Prostate gland (tissue), 2 donors: ENCODE measurements at regions not wholly inside any gene's neighbourhood (a gene's known extent, or its start where the extent isn't known, plus 50 kb on each side); places are given as distances from the start of the nearest gene placed in this dataset.

Experiments
- POLR2A ChIP-seq: fragments of 450-650 bp; IDR thresholded peaks from one replicate; pipeline ENCODE4 v1.6.1; 2016; ENCODE audit warnings: antibody characterized with exemption, mild to moderate bottlenecking
- POLR2AphosphoS5 ChIP-seq: sonication (generic); formaldehyde crosslinking; IDR thresholded peaks from one replicate; pipeline ENCODE4 v1.6.1; 2017; ENCODE audit warnings: antibody characterized with exemption
- TF ChIP-seq, protein P1 (sequence below), 4 experiments: fragments of 200-600 bp in 2 of 4; fragments of 450-650 bp in 2 of 4; sonication (generic) in 2 of 4; IDR thresholded peaks; 1 replicate in 3 of 4; 2 replicates in 1 of 4; pipeline ENCODE4 v1.5.1; 2016 to 2019; ENCODE audit warnings: antibody characterized with exemption in 4 of 4, mild to moderate bottlenecking in 2 of 4, moderate library complexity in 2 of 4

DNA sequence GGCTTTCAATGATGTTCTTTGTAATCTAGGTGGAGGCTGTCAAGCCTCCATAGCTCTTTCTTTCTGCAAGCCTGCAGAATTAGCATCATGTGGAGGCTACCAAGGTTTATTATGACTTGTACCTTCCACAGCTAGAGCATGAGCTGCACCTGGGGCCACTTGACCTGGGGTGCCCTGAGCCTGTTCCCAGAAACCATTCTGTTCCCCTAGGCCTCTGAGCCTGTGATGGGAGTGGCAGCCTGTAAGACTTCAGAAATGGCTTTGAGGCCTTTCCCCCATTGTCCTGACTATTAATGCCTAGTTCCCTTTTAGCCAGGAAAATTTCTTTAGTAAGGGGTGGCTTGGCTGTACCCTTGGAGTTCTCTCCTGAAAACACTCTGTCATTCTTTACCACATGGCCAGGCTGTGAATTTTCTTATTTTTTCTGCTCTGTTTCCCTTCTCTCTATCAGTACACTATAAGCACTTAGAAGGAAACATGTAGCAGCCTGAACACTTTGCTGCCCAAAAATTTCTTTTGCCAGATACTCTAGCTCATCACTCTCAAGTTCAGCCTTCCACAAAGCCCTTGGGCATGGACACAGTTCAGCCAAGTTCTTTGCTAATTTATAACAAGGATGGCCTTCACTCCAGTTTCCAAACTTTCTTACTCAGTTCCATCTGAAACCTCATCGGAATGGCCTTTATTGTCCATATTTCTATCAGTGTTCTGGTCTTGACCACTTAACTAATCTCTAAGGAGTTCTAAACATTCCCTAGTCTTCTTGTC lies 61.4 kb upstream of the NR3C1 start:
- TF ChIP-seq, protein P1, sequence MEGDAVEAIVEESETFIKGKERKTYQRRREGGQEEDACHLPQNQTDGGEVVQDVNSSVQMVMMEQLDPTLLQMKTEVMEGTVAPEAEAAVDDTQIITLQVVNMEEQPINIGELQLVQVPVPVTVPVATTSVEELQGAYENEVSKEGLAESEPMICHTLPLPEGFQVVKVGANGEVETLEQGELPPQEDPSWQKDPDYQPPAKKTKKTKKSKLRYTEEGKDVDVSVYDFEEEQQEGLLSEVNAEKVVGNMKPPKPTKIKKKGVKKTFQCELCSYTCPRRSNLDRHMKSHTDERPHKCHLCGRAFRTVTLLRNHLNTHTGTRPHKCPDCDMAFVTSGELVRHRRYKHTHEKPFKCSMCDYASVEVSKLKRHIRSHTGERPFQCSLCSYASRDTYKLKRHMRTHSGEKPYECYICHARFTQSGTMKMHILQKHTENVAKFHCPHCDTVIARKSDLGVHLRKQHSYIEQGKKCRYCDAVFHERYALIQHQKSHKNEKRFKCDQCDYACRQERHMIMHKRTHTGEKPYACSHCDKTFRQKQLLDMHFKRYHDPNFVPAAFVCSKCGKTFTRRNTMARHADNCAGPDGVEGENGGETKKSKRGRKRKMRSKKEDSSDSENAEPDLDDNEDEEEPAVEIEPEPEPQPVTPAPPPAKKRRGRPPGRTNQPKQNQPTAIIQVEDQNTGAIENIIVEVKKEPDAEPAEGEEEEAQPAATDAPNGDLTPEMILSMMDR (IDR thresholded peaks at IDR 0.05): no peak
- TF ChIP-seq POLR2AphosphoS5 (no peak), POLR2A (no peak)
